Renal cortical epithelial cell (primary cell): ENCODE measurements at regions not wholly inside any gene's neighbourhood (a gene's known extent, or its start where the extent isn't known, plus 50 kb on each side); places are given as distances from the start of the nearest gene placed in this dataset.
"Not testable (repeated sequence)": the region's sequence is repeated elsewhere in the genome, so short reads cannot be mapped to it uniquely, and the experiment has no call there.

Source experiments
- DNase-seq: peaks from one replicate; pipeline ENCODE4 v3.0.0-alpha.2; 2011; ENCODE audit warnings: low read depth

DNA sequence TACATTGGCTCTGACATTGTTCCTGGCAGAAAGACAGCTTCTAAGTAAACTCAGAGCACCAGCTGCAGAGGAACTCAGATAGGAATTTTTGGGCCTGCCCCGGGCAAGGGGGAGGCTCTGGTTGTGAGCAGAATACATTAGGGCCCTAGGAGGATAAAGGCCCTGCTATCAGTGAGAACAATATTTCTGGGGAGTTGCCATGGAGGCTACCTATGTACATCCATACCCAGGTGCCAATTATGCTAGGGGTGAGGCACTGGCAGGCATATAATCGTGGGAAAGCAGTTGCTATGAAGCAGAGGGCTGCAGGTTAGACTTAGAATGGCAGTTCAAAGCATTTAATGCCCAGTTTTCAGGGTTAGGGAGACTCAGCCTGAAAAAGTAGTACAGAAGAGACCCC, 273.5 kb upstream of the EDA2R start:
- no peak for DNase-seq

GRCh38 chrX:66902081-66902480, 263.2 kb upstream of the EDA2R start:
- no peak for DNase-seq

GRCh38 chrX:66900886-66901285, 262.0 kb upstream of the EDA2R start:
- DNase-seq = no peak

DNA sequence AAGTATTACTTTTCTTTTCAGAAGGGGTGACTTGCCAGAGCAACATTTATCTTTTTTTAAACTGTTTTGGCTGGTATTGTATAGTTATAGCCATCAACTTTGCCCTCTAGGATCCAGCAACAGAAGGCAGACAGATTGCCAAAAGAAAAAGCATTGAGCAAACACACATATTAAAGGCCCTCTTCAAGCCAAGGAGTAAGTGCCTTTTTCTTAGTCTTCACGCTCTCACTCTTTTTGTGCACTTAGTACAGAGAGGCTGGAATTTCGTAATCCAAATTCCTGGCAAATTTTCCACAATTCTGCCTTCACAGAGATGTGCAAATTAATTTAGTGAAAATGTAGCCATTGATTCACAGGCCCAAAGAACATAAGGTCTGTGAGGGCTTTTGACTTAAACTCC, 253.1 kb upstream of the EDA2R start:
- no peak for DNase-seq

- no peak for DNase-seq
These were observed 250.5 kb upstream of the EDA2R start for GRCh38 chrX:66889418-66889817.

GRCh38 chrX:66882101-66882500, 243.2 kb upstream of the EDA2R start:
- DNase-seq = no peak

- no peak for DNase-seq
These were observed 237.9 kb upstream of the EDA2R start for GRCh38 chrX:66876776-66877175.

DNA sequence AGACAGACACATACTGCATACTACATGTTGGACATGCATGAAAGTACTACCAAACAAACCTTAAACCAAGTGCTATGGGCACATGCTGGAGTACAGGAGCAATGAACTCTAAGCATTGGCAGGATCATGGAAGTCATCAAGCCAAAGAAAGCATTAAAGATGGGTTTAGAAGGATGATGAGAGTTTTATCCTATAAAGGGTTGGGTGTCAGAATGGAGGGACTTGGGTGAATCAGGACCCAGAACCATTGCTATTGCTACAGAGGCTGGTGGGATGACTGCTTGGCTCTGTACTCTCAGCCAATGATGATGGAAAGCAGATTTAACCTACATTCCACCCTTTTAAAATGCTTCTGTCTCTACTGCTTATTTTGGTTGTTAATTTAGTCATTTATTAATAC, 233.9 kb upstream of the EDA2R start:
- DNase-seq = no peak

- no peak for DNase-seq
These were observed 224.8 kb upstream of the EDA2R start for GRCh38 chrX:66863721-66864120.

- no peak for DNase-seq
These were observed 194.5 kb upstream of the EDA2R start for GRCh38 chrX:66833426-66833825.

DNA sequence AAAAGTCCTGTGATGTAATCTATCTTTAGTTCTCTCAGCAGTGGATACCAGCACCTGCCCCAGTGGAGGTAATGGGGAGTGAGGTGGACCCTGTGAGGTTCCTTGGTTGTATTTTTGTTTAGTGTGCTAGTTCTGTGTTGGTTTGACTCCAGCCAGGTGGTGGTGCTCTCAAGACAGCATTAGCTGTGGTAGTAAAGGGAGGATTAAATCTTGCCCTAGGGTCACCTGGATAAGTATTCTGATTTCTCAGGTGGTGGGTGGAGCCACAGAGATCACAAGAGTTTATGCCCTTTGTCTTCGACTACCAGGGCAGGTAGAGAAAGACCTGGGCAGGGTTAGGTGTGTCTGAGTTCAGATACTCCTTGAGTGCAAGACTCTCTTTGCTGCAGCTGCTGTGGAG, 176.3 kb upstream of the EDA2R start:
- no peak for DNase-seq

DNA sequence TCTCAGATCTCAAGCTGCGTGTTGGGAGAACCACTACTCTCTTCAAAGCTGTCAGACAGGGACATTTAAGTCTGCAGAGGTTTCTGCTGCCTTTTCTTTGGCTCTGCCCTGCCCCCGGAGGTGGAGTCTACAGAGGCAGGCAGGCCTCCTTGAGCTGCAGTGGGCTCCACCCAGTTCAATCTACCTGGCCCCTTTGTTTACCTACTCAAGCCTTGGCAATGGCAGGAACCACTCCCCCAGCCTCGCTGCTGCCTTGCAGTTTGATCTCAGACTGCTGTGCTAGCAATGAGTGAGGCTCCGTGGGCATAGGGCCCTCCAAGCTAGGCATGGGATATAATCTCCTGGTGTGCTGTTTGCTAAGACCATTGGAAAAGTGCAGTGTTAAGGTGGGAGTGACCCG, 155.6 kb upstream of the EDA2R start:
- DNase-seq = not testable (repeated sequence)

- DNase-seq = no peak
These were observed 127.4 kb upstream of the EDA2R start for GRCh38 chrX:66766318-66766717.

GRCh38 chrX:66760651-66761050, 121.8 kb upstream of the EDA2R start:
- no peak for DNase-seq

- DNase-seq = no peak
These were observed 117.8 kb upstream of the EDA2R start for GRCh38 chrX:66756717-66757116.

DNA sequence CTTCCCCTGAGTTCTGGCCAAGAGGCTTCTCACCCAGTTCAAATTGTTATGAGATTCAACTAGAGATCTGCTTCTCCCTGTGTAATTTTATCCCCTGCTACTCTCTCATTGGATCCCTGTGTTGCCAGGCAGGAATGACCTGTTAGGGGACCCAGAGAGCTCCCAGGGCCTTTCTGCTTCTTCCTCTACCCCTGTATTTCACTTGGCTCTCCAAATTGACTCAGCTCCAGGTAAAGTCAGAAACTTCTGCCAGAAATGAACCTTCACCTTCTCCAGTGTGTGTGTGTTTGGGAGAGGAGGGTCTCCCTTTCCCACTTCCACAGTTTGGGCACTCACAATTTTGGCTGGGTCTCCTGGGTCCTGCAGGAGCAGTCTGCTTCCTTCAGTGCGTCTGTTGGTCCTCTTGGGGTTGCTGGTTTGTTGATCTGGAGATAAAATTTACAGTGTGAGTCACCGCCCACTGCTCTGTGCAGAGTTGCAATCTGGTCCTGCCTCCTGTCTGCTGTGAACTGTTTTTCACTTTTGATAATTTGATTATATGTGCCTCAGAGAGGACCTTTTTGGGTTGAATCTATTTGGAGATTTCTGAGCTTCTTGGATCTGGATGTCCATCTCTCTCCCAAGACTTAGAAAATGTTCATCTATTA, 112.4 kb upstream of the EDA2R start:
- no peak for DNase-seq

- not testable (repeated sequence) for DNase-seq
These were observed 105.6 kb upstream of the EDA2R start for GRCh38 chrX:66744519-66744918.

GRCh38 chrX:66731398-66731797, 92.5 kb upstream of the EDA2R start:
- DNase-seq = peak; percentile 10

DNA sequence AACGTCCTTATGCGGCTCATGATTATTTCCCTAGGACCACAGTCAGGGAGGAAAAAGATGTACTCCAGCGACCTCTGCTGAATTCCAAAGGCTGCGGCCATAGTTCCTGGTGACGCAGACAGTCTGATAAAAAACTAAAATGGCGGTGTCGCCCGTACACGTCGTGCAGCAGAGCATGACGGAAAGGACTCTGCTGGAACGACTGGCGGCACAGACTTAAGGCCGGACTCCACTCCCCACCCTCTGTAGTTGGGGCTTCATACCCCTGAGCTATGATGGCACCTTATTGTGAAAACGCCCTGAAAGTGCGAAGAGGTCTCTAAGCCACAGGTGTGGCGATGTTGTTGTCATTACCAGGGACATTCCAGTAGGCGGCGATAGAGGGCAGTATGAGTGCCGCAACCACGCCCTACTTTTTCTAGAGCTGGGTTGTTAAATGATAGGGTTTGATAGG, 90.0 kb upstream of the EDA2R start:
- DNase-seq = peak; percentile 16

- no peak for DNase-seq
These were observed 79.0 kb upstream of the EDA2R start for GRCh38 chrX:66717926-66718325.

DNA sequence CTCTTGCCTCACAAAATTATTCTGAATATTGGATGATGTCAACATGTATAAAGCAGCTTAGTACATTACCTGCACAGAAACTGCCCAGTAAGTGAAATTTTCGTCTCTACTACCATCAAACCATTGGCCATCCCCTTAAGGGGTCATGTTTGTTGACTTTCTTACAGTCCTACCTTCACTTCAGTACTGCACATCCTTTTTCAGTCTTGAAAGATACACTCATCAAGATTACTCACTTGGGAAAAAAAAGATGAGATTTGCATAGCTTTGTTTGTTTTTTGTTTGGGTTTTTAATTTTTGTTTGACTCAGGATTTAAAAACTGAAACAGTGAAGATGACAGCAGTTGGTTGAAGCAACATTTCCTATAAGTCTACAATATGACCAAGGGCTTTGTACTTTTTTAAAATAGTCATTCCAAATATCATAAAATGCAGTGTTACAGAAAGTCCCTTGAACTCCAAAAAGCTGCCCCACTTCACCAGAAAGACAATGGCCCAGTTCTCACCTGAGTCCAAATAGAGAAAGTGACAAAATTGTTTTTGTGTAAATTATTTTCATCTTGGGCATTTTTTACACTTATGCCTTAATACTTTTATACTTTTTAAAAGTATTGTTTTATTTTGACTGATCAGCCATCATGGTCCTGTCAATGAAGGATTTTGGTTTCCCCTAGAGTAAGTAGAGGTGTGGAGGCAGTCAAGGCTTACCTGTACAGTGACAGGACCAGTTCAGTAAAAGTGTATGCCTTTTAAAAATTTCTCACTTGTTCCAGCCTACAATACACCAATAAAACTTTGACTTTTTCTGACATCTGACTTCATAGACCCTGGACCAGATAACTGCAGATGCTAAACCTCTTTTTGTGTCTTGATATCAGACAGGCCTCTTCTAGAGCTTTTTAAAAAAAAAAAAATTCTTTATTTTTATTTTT, 59.7 kb upstream of the EDA2R start:
- DNase-seq = no peak

DNA sequence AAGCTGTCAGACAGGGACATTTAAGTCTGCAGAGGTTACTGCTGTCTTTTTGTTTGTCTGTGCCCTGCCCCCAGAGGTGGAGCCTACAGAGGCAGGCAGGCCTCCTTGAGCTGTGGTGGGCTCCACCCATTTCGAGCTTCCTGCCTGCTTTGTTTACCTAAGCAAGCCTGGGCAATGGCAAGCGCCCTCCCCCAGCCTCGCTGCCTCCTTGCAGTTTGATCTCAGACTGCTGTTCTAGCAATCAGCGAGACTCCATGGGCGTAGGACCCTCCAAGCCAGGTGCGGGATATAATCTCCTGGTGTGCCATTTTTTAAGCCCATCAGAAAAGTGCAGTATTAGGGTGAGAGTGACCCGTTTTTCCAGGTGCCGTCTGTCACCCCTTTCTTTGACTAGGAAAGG, 53.6 kb upstream of the EDA2R start:
- not testable (repeated sequence) for DNase-seq
